GM06990 (cell line): ENCODE measurements at regions not wholly inside any gene's neighbourhood (a gene's known extent, or its start where the extent isn't known, plus 50 kb on each side); places are given as distances from the start of the nearest gene placed in this dataset.

Experiments used
- DNase-seq: peaks from one replicate; pipeline ENCODE4 v3.0.0-alpha.2; 2011; ENCODE audit not compliant: insufficient read length; ENCODE audit errors: extremely low read depth
- H3K27me3 ChIP-seq: replicated peaks from 2 replicates; pipeline ENCODE4 v1.6.0; 2011; ENCODE audit warnings: low read length; ENCODE audit not compliant: control insufficient read depth, insufficient read depth
- H3K36me3 ChIP-seq: 2 replicates; pipeline ENCODE4 v1.5.1; 2011; ENCODE audit warnings: low read length; ENCODE audit not compliant: control insufficient read depth, insufficient read depth
- H3K4me3 ChIP-seq: replicated peaks from 2 replicates; pipeline ENCODE4 v1.5.1; 2011; ENCODE audit warnings: low read depth, mild to moderate bottlenecking, control low read depth, low read length
- TF ChIP-seq, protein P1 (sequence below): IDR thresholded peaks from 2 replicates; pipeline ENCODE4 v1.5.1; 2011; ENCODE audit warnings: low read length, control low read depth, mild to moderate bottlenecking, inconsistent platforms; ENCODE audit not compliant: insufficient read depth, poor library complexity, severe bottlenecking

GRCh38 chr6:19547507-19547906 lies 289.7 kb upstream of the ID4 start:
- Histone ChIP-seq H3K36me3 (no peaks in the 10 kb centered on the region), H3K4me3 (no peak overlapping the region), H3K27me3 (no peaks in the 10 kb centered on the region)
- DNase-seq: no peak
- TF ChIP-seq, protein P1, sequence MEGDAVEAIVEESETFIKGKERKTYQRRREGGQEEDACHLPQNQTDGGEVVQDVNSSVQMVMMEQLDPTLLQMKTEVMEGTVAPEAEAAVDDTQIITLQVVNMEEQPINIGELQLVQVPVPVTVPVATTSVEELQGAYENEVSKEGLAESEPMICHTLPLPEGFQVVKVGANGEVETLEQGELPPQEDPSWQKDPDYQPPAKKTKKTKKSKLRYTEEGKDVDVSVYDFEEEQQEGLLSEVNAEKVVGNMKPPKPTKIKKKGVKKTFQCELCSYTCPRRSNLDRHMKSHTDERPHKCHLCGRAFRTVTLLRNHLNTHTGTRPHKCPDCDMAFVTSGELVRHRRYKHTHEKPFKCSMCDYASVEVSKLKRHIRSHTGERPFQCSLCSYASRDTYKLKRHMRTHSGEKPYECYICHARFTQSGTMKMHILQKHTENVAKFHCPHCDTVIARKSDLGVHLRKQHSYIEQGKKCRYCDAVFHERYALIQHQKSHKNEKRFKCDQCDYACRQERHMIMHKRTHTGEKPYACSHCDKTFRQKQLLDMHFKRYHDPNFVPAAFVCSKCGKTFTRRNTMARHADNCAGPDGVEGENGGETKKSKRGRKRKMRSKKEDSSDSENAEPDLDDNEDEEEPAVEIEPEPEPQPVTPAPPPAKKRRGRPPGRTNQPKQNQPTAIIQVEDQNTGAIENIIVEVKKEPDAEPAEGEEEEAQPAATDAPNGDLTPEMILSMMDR: no peak

- no peak for DNase-seq
- Histone ChIP-seq H3K36me3 (no peaks in the 10 kb centered on the region), H3K27me3 (no peaks in the 10 kb centered on the region), H3K4me3 (no peak overlapping the region)
- TF ChIP-seq, protein P1: no peak
Measured at GRCh38 chr6:19549109-19549508, 288.1 kb upstream of the ID4 start.

DNA sequence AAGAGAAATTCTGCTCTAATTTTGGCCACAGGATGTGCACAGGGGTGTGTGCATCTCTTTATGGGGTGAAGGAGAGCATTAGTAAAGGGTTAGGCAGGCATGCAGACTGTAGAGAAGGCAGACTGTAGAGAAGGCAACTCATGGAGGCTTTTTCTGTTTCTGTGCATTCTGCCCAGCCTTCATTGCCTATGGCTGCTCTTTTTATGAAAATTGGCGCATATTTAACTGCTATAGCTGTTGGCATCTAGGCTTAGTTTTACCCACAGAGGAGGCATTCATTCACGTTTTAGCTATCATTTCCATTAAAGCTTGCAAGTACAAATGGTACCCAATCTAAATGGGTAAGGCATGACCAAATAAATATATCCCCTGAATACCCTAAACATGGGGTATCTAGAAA lies 286.8 kb upstream of the ID4 start:
- DNase-seq: no peak
- TF ChIP-seq, protein P1: no peak

DNA sequence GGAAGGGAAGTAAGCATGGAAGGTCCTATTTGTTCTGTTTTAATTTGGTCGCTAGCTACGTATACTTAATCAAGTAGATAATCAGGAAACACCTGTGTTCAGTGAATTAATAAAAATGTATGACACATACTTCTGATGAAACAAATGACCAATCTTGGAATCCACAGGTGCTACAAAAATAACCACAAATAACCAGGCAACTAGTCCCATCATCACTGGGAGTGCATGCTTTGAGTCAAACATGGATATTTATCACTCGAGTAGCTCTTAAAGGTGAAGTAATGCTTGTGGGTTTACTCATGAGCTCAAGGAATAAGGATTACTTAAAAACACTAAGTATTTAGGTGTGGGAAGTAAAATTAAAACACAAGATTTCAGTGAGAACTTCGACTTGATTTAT lies 285.6 kb upstream of the ID4 start:
- DNase-seq: no peak
- H3K27me3 ChIP-seq: no peaks in the 10 kb centered on the region
- no peaks in the 10 kb centered on the region for H3K36me3 ChIP-seq
- no peak overlapping the region for H3K4me3 ChIP-seq
- TF ChIP-seq, protein P1: no peak

More for the DNA sequence above, 286.8 kb upstream of the ID4 start:
- Histone ChIP-seq H3K27me3 (no peaks in the 10 kb centered on the region), H3K4me3 (no peak overlapping the region), H3K36me3 (no peaks in the 10 kb centered on the region)

DNA sequence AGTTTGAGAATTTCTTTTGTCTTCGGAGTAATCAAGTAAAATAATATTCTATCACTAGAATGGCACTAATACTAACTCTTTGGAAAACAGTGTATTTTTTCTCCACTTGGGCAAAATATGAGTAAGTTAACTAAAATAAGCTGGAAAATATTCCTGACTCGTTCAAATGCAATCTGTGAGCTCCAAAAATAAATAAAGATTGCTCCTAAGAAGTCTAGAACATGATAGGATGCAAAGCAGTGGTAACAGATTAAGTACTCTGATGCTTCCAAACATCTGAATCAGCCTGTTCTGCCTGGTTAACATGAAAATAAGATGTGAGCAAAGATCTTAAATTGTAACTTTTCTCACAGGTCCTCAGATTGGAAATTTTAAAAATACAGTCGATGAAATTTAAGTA lies 285.1 kb upstream of the ID4 start:
- Histone ChIP-seq H3K27me3 (no peaks in the 10 kb centered on the region), H3K36me3 (no peaks in the 10 kb centered on the region), H3K4me3 (no peak overlapping the region)
- DNase-seq: no peak
- TF ChIP-seq, protein P1: no peak

- DNase-seq: no peak
- Histone ChIP-seq H3K4me3 (no peak overlapping the region), H3K36me3 (no peaks in the 10 kb centered on the region), H3K27me3 (no peaks in the 10 kb centered on the region)
- TF ChIP-seq, protein P1: no peak
Measured at GRCh38 chr6:19552588-19552987, 284.6 kb upstream of the ID4 start.
